Gastrocnemius medialis (tissue), 4 donors: ENCODE measurements at regions not wholly inside any gene's neighbourhood (a gene's known extent, or its start where the extent isn't known, plus 50 kb on each side); places are given as distances from the start of the nearest gene placed in this dataset.

Experiments used
- POLR2A ChIP-seq, 2 donors: fragments of 450-650 bp; IDR thresholded peaks; one replicate each; pipeline ENCODE4 v1.6.1; 2017; ENCODE audit warnings: antibody characterized with exemption in 2 of 2, mild to moderate bottlenecking in 2 of 2, moderate library complexity in 2 of 2
- TF ChIP-seq, protein P1 (sequence below), 5 experiments: fragments of 450-650 bp in 3 of 5; fragments of 200-600 bp in 2 of 5; sonication (generic) in 2 of 5; IDR thresholded peaks in 4 of 5; conservative IDR thresholded peaks in 1 of 5; 1 replicate in 4 of 5; 2 replicates in 1 of 5; pipeline ENCODE4 v1.5.1; 2016 to 2019; ENCODE audit warnings: antibody characterized with exemption in 5 of 5, mild to moderate bottlenecking in 3 of 5, moderate library complexity in 3 of 5

- no peak for TF ChIP-seq POLR2A (IDR thresholded peaks at IDR 0.05)
- TF ChIP-seq, protein P1, sequence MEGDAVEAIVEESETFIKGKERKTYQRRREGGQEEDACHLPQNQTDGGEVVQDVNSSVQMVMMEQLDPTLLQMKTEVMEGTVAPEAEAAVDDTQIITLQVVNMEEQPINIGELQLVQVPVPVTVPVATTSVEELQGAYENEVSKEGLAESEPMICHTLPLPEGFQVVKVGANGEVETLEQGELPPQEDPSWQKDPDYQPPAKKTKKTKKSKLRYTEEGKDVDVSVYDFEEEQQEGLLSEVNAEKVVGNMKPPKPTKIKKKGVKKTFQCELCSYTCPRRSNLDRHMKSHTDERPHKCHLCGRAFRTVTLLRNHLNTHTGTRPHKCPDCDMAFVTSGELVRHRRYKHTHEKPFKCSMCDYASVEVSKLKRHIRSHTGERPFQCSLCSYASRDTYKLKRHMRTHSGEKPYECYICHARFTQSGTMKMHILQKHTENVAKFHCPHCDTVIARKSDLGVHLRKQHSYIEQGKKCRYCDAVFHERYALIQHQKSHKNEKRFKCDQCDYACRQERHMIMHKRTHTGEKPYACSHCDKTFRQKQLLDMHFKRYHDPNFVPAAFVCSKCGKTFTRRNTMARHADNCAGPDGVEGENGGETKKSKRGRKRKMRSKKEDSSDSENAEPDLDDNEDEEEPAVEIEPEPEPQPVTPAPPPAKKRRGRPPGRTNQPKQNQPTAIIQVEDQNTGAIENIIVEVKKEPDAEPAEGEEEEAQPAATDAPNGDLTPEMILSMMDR (IDR thresholded peaks at IDR 0.05 in 4 of 5, conservative IDR thresholded peaks at IDR 0.05 in 1 of 5): no peak
These were observed 127.9 kb downstream of the RBFOX3 start for GRCh38 chr17:79482727-79483521.
